AG10803 (cell line): ENCODE measurements at regions not wholly inside any gene's neighbourhood (a gene's known extent, or its start where the extent isn't known, plus 50 kb on each side); places are given as distances from the start of the nearest gene placed in this dataset.

Source experiments
- DNase-seq: peaks from one replicate; pipeline ENCODE4 v3.0.0; 2010; ENCODE audit warnings: low read depth
- H3K4me3 ChIP-seq: 2 replicates; pipeline ENCODE4 v1.5.1; 2011; ENCODE audit warnings: mild to moderate bottlenecking, low read length, control low read depth
- TF ChIP-seq, protein P1 (sequence below): conservative IDR thresholded peaks from 2 replicates; pipeline ENCODE4 v1.5.1; 2011; ENCODE audit warnings: mild to moderate bottlenecking, low read length, control low read depth, inconsistent platforms

- no peak overlapping the region for H3K4me3 ChIP-seq
- TF ChIP-seq, protein P1, sequence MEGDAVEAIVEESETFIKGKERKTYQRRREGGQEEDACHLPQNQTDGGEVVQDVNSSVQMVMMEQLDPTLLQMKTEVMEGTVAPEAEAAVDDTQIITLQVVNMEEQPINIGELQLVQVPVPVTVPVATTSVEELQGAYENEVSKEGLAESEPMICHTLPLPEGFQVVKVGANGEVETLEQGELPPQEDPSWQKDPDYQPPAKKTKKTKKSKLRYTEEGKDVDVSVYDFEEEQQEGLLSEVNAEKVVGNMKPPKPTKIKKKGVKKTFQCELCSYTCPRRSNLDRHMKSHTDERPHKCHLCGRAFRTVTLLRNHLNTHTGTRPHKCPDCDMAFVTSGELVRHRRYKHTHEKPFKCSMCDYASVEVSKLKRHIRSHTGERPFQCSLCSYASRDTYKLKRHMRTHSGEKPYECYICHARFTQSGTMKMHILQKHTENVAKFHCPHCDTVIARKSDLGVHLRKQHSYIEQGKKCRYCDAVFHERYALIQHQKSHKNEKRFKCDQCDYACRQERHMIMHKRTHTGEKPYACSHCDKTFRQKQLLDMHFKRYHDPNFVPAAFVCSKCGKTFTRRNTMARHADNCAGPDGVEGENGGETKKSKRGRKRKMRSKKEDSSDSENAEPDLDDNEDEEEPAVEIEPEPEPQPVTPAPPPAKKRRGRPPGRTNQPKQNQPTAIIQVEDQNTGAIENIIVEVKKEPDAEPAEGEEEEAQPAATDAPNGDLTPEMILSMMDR = no peak
- no peak for DNase-seq
Measured at GRCh38 chr4:13876131-13876530, 248.6 kb upstream of the BOD1L1 start.

- no peak overlapping the region for H3K4me3 ChIP-seq
- DNase-seq = no peak
- TF ChIP-seq, protein P1 = no peak
Measured at GRCh38 chr4:13876940-13877339, 249.4 kb upstream of the BOD1L1 start.

DNA sequence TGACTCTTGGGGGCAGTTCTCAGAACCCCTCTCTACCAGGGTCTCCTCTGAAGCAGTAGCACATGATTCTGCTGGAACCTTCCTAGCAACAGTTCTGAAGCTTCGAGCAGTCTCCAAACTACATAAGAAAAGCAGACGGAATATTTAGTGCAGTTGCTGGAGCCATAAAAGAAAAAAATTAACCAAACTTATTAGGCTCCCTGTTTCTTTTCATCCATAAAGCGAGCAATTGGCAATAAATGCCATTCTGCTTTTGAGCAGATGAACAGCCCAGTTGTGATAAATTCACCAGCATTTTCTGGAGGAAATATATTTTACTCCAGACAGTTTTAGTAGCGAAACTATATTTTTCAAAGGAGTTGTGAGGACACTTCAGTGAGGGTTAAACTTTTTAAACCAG lies 250.1 kb upstream of the BOD1L1 start:
- DNase-seq = no peak
- TF ChIP-seq, protein P1 = no peak
- no peak overlapping the region for H3K4me3 ChIP-seq

GRCh38 chr4:13881892-13882291 lies 254.4 kb upstream of the BOD1L1 start:
- H3K4me3 ChIP-seq = no peak overlapping the region
- TF ChIP-seq, protein P1 = peak; percentile 46
- no peak for DNase-seq

DNA sequence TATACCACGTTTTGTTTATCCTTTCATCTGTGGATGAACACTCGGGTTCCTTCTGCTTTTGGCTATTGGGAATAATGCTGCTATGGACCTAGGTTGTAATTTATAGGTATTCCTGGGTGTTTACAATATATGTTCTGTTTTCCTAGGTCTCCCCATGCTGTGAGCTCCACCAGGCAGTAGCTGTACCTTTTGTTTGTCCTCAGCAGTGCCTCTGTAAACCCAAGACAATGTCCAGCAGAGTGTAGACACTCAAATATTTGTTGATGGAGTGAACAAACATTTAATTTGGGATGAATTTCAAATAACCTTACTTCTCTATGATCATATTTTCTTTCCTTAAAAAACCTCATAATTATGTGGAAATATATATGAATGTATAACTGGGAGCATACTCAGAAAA lies 259.5 kb upstream of the BOD1L1 start:
- no peak for DNase-seq
- TF ChIP-seq, protein P1 = no peak
- no peak overlapping the region for H3K4me3 ChIP-seq

GRCh38 chr4:13888112-13888511 lies 260.6 kb upstream of the BOD1L1 start:
- TF ChIP-seq, protein P1 = no peak
- DNase-seq = peak; percentile 94
- H3K4me3 ChIP-seq = no peak overlapping the region

- peak overlapping the region; percentile 7; the same call in 1 of the 2 replicates for H3K4me3 ChIP-seq
- TF ChIP-seq, protein P1 = no peak
- peak; percentile 54 for DNase-seq
Measured at GRCh38 chr4:13891544-13891939, 264.0 kb upstream of the BOD1L1 start.
